CD4-positive, CD25-positive, alpha-beta regulatory T cell (primary cell): ENCODE measurements at regions not wholly inside any gene's neighbourhood (a gene's known extent, or its start where the extent isn't known, plus 50 kb on each side); places are given as distances from the start of the nearest gene placed in this dataset.

Experiments used
- ATAC-seq, 2 donors: fragments of 150-1000 bp; cut with Tn5 transposase; one replicate each; pipeline ENCODE4 v1.10.0; 2021; ENCODE audit warnings: low read depth in 2 of 2, moderate number of reproducible peaks in 2 of 2, moderate library complexity in 1 of 2
- DNase-seq, 3 donors: peaks; one replicate each; pipeline versions ENCODE4 v3.0.0 to v3.0.0-alpha.2; 2012 to 2022; ENCODE audit warnings: mixed read lengths in 1 of 3
- H3K27ac ChIP-seq: one replicate; pipeline ENCODE4 v1.7.0; 2013; ENCODE audit warnings: mild to moderate bottlenecking, low read length; ENCODE audit not compliant: insufficient read depth, poor library complexity, severe bottlenecking
- H3K27me3 ChIP-seq: one replicate; pipeline ENCODE4 v1.7.0; 2013; ENCODE audit warnings: low read length; ENCODE audit not compliant: control insufficient read depth, insufficient read depth
- H3K36me3 ChIP-seq: one replicate; pipeline ENCODE4 v1.7.0; 2013; ENCODE audit warnings: mild to moderate bottlenecking, low read length, moderate library complexity; ENCODE audit not compliant: control insufficient read depth, insufficient read depth
- H3K4me1 ChIP-seq: 2 replicates; pipeline ENCODE4 v1.7.0; 2013; ENCODE audit warnings: mild to moderate bottlenecking, low read length; ENCODE audit not compliant: insufficient read depth, control insufficient read depth, poor library complexity, severe bottlenecking
- H3K4me3 ChIP-seq: one replicate; pipeline ENCODE4 v1.7.0; 2013; ENCODE audit warnings: low read depth, mild to moderate bottlenecking, low read length, moderate library complexity
- H3K9me3 ChIP-seq, 2 experiments: 1 replicate in 1 of 2; 2 replicates in 1 of 2; pipeline ENCODE4 v1.7.0; 2013; ENCODE audit warnings: low read length in 2 of 2, mild to moderate bottlenecking in 1 of 2, moderate library complexity in 1 of 2; ENCODE audit not compliant: control insufficient read depth in 2 of 2
- H3K27ac Mint-ChIP-seq, 3 donors: one replicate each; pipeline ENCODE4 v1.8.0; 2020 to 2022; ENCODE audit warnings: mild to moderate bottlenecking in 3 of 3, mixed read lengths in 3 of 3, moderate library complexity in 2 of 3
- H3K27me3 Mint-ChIP-seq: one replicate; pipeline ENCODE4 v1.8.0; 2022; ENCODE audit warnings: mild to moderate bottlenecking, mixed read lengths
- H3K36me3 Mint-ChIP-seq: one replicate; pipeline ENCODE4 v1.8.0; 2020; ENCODE audit warnings: mixed read lengths
- H3K4me1 Mint-ChIP-seq, 4 donors: one replicate each; pipeline ENCODE4 v1.8.0; 2020 to 2022; ENCODE audit warnings: mixed read lengths in 4 of 4, mild to moderate bottlenecking in 1 of 4
- H3K4me3 Mint-ChIP-seq, 4 donors: one replicate each; pipeline ENCODE4 v1.8.0; 2020 to 2022; ENCODE audit warnings: mild to moderate bottlenecking in 4 of 4, mixed read lengths in 4 of 4, moderate library complexity in 3 of 4
- H3K9me3 Mint-ChIP-seq, 7 donors: one replicate each; pipeline ENCODE4 v1.8.0; 2020 to 2022; ENCODE audit warnings: mixed read lengths in 7 of 7, mild to moderate bottlenecking in 3 of 7, moderate library complexity in 2 of 7

- H3K4me1 Mint-ChIP-seq = no peaks in the 10 kb centered on the region
- peaks cover 4 to 12% (median 7%) of the 10 kb centered on the region in 7 donors for H3K9me3 Mint-ChIP-seq
- ATAC-seq = no peak
- no peaks in the 10 kb centered on the region for H3K27me3 ChIP-seq
- H3K36me3 Mint-ChIP-seq = no peaks in the 10 kb centered on the region
- no peaks in the 10 kb centered on the region for H3K36me3 ChIP-seq
- no peaks in the 10 kb centered on the region for H3K27me3 Mint-ChIP-seq
- no peak overlapping the region for H3K27ac Mint-ChIP-seq
- DNase-seq = no peak
- H3K27ac ChIP-seq = no peak overlapping the region
- no peaks in the 10 kb centered on the region for H3K9me3 ChIP-seq
- no peak overlapping the region for H3K4me3 Mint-ChIP-seq
- H3K4me3 ChIP-seq = no peak overlapping the region
- no peaks in the 10 kb centered on the region for H3K4me1 ChIP-seq
These were observed 460.4 kb downstream of the CDH9 start for GRCh38 chr5:26578002-26578401.

DNA sequence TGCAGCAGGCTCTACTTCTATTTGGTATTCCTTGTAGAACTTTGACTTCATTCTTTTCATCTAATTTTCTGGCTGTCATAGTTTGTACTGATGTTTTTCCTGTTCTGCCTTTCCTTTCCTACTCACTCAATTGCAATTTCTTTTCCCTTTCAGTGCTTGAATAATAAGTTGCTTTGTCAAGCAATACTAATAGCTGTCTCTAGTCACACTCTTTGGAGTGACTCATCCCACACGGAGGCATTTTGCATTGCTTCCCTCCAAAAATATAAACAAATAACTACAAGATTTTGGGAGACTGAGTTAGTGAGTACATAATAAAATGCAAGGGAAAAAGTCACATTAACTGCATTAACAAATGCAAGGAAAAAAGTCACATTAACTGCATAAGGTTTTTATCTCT is 465.9 kb downstream of the CDH9 start:
- no peak overlapping the region for H3K4me3 ChIP-seq
- Mint-ChIP-seq H3K27me3 (no peaks in the 10 kb centered on the region), H3K4me3 (no peak overlapping the region), H3K36me3 (no peaks in the 10 kb centered on the region), H3K9me3 (peaks cover 0 to 13% (median 5%) of the 10 kb centered on the region in 7 donors), H3K4me1 (no peaks in the 10 kb centered on the region), H3K27ac (no peak overlapping the region)
- no peak overlapping the region for H3K27ac ChIP-seq
- H3K36me3 ChIP-seq = no peaks in the 10 kb centered on the region
- H3K4me1 ChIP-seq = no peaks in the 10 kb centered on the region
- H3K9me3 ChIP-seq = peaks cover 0 to 16% of the 10 kb centered on the region in 2 experiments
- no peaks in the 10 kb centered on the region for H3K27me3 ChIP-seq
- DNase-seq (no peak), ATAC-seq (no peak)

DNA sequence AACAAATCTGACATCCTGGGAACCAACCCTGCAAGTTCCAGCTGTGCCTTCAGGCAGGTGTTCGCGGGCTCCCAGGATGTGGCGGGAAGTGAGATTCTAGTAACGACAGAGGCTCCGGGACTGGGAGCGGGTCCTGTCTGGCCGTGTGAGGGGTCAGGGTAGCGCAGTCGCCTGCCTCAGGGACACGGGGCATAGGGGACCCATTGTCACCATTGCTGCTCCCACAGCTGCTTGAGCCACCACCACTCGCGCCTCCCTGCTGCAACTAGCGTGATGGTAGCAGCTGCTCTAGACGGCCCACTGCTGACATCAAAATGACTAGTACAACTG is 468.5 kb downstream of the CDH9 start:
- H3K4me3 Mint-ChIP-seq = no peak overlapping the region
- Histone ChIP-seq H3K4me1 (no peaks in the 10 kb centered on the region), H3K4me3 (no peak overlapping the region), H3K36me3 (no peaks in the 10 kb centered on the region), H3K27me3 (no peaks in the 10 kb centered on the region), H3K9me3 (peaks cover 1 to 16% of the 10 kb centered on the region in 2 experiments), H3K27ac (no peak overlapping the region)
- no peaks in the 10 kb centered on the region for H3K4me1 Mint-ChIP-seq
- no peak for DNase-seq
- no peaks in the 10 kb centered on the region for H3K36me3 Mint-ChIP-seq
- no peaks in the 10 kb centered on the region for H3K27me3 Mint-ChIP-seq
- no peak for ATAC-seq
- peaks cover 4 to 20% (median 7%) of the 10 kb centered on the region in 7 donors for H3K9me3 Mint-ChIP-seq
- no peak overlapping the region for H3K27ac Mint-ChIP-seq

DNA sequence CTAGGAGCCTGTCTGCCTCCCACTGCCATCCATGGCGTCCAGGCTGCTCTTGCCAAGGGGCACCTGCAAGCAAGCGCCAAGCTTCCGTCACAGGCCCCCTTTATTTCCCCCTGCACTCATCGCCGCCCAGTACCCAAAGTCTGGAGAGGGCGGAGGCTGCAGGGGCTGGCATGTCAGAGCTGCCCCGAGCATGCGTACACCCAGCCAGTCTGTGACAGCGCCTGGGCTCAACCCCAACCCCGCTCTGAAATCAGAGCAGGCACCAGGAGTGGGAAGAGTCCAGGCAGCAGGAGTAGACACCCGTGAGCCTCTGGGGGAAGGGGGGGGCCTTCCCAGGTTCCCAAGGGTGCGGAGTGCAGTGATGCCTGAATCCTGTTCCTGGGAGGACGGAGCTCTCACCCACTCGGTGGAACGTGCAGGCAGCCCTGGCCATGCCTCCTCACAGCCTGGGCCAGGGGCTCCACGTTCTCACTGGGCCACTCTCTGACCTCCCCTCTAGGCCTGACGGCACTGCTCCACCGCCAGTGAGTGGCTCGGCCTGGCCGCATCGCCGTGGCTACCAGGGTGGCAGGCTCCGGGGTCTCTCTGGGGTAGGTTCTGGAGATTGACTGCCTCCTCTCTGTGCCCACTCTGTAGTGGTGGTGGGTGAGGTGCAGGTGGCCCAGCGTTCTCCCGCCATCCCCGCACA is 469.0 kb downstream of the CDH9 start:
- Mint-ChIP-seq H3K27ac (no peak overlapping the region), H3K4me1 (no peaks in the 10 kb centered on the region), H3K36me3 (no peaks in the 10 kb centered on the region), H3K9me3 (peaks cover 5 to 24% (median 7%) of the 10 kb centered on the region in 7 donors), H3K27me3 (no peaks in the 10 kb centered on the region), H3K4me3 (no peak overlapping the region)
- ATAC-seq = no peak
- Histone ChIP-seq H3K4me3 (no peak overlapping the region), H3K4me1 (no peaks in the 10 kb centered on the region), H3K27me3 (no peaks in the 10 kb centered on the region), H3K9me3 (peaks cover 1 to 16% of the 10 kb centered on the region in 2 experiments), H3K36me3 (no peaks in the 10 kb centered on the region), H3K27ac (no peak overlapping the region)
- no peak for DNase-seq

GRCh38 chr5:26568316-26568715 is 470.1 kb downstream of the CDH9 start:
- ATAC-seq = no peak
- Mint-ChIP-seq H3K4me3 (no peak overlapping the region), H3K36me3 (no peaks in the 10 kb centered on the region), H3K4me1 (no peaks in the 10 kb centered on the region), H3K27ac (no peak overlapping the region), H3K9me3 (peaks cover 5 to 31% (median 9%) of the 10 kb centered on the region in 7 donors), H3K27me3 (no peaks in the 10 kb centered on the region)
- H3K4me3 ChIP-seq = no peak overlapping the region
- H3K36me3 ChIP-seq = no peaks in the 10 kb centered on the region
- H3K4me1 ChIP-seq = no peaks in the 10 kb centered on the region
- no peaks in the 10 kb centered on the region for H3K27me3 ChIP-seq
- no peak overlapping the region for H3K27ac ChIP-seq
- DNase-seq = no peak
- peaks cover 2 to 19% of the 10 kb centered on the region in 2 experiments for H3K9me3 ChIP-seq

DNA sequence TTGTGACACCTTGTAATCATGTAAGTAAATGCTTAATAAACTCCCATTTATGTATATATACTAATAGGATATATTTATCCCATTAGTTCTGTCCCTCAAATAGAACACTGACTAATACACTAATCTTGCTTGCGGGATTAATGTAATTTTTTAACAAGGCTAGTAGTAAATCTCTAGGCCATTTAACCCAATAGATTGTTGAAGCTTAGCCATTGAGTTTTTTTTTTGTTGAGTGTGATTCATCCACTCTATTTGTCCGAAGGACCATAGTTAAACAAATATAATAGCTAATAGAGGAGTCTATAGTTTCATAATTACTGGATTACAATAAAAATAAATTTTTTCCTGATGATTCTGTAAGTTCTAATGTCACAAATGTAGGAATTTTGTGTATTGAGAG is 474.4 kb downstream of the CDH9 start:
- Histone ChIP-seq H3K27ac (no peak overlapping the region), H3K4me1 (no peaks in the 10 kb centered on the region), H3K36me3 (no peaks in the 10 kb centered on the region), H3K27me3 (no peaks in the 10 kb centered on the region), H3K9me3 (peaks cover 5 to 22% of the 10 kb centered on the region in 2 experiments), H3K4me3 (no peak overlapping the region)
- no peak for ATAC-seq
- DNase-seq = no peak
- Mint-ChIP-seq H3K4me1 (no peaks in the 10 kb centered on the region), H3K27me3 (no peaks in the 10 kb centered on the region), H3K4me3 (no peak overlapping the region), H3K27ac (no peak overlapping the region), H3K9me3 (peaks cover 5 to 42% (median 11%) of the 10 kb centered on the region in 7 donors), H3K36me3 (no peaks in the 10 kb centered on the region)

GRCh38 chr5:26553079-26553478 is 485.3 kb downstream of the CDH9 start:
- ATAC-seq = no peak

DNA sequence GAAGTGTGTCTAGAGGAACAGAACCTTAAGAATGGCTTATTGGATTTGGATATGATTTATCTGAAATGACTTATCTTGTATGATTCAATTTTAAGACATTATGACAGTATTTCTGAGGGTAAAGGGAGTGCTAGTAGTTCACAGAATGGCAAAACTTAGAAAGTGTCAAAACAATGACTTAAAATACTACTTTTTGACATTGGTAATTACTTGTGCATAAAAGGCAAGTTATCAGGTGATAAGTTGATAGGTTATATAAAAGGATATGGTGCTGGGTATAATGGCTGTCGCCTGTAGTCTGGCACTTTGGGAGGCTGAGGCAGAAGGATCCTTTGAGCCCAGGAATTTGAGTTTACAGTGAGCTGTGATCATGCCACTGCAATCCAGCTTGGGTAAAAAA is 494.4 kb downstream of the CDH9 start:
- H3K4me3 Mint-ChIP-seq = no peak overlapping the region
- H3K36me3 ChIP-seq = no peaks in the 10 kb centered on the region
- H3K4me1 Mint-ChIP-seq = no peaks in the 10 kb centered on the region
- H3K27me3 ChIP-seq = no peaks in the 10 kb centered on the region
- ATAC-seq (no peak), DNase-seq (no peak)
- no peak overlapping the region for H3K27ac ChIP-seq
- peaks cover 0 to 22% of the 10 kb centered on the region in 2 experiments for H3K9me3 ChIP-seq
- H3K4me1 ChIP-seq = no peaks in the 10 kb centered on the region
- H3K27ac Mint-ChIP-seq = no peak overlapping the region
- no peak overlapping the region for H3K4me3 ChIP-seq
- H3K36me3 Mint-ChIP-seq = no peaks in the 10 kb centered on the region
- H3K9me3 Mint-ChIP-seq = peaks cover 0 to 27% (median 12%) of the 10 kb centered on the region in 7 donors
- H3K27me3 Mint-ChIP-seq = no peaks in the 10 kb centered on the region

More at GRCh38 chr5:26553079-26553478, 485.3 kb downstream of the CDH9 start:
- H3K9me3 Mint-ChIP-seq = peaks cover 0 to 31% (median 6%) of the 10 kb centered on the region in 7 donors
- Histone ChIP-seq H3K4me1 (no peaks in the 10 kb centered on the region), H3K9me3 (no peaks in the 10 kb centered on the region), H3K36me3 (no peaks in the 10 kb centered on the region), H3K4me3 (no peak overlapping the region), H3K27me3 (no peaks in the 10 kb centered on the region), H3K27ac (no peak overlapping the region)
- H3K4me1 Mint-ChIP-seq = no peaks in the 10 kb centered on the region
- no peak overlapping the region for H3K27ac Mint-ChIP-seq
- no peak for DNase-seq
- H3K4me3 Mint-ChIP-seq = no peak overlapping the region
- H3K27me3 Mint-ChIP-seq = no peaks in the 10 kb centered on the region
- no peaks in the 10 kb centered on the region for H3K36me3 Mint-ChIP-seq
